ENCODE measurements at regions not wholly inside any gene's neighbourhood (a gene's known extent, or its start where the extent isn't known, plus 50 kb on each side); places are given as distances from the start of the nearest gene placed in this dataset.
A peak's percentile ranks its signal among the peaks of the same experiment; 100 is the strongest.

DNA sequence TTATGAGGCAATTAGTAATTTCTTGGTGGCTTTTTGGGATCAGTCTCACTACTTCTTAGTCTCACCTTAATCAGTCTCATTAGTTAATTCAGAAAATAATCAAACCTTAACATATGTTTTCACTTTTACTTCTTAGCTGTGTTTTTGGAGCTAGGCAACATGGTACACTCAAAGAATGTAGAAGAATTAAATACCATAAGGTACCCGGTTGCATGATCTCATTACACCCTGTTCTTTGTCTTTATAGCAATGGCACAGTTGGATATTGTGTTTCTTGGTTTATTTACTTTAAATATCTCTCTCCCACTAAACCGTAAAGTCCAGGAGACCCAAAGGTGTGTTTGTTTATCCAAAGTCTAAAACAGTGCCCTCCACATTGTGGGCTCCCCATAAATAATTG lies 132.3 kb downstream of the TNFSF18 start:
- TF ChIP-seq, protein P1, sequence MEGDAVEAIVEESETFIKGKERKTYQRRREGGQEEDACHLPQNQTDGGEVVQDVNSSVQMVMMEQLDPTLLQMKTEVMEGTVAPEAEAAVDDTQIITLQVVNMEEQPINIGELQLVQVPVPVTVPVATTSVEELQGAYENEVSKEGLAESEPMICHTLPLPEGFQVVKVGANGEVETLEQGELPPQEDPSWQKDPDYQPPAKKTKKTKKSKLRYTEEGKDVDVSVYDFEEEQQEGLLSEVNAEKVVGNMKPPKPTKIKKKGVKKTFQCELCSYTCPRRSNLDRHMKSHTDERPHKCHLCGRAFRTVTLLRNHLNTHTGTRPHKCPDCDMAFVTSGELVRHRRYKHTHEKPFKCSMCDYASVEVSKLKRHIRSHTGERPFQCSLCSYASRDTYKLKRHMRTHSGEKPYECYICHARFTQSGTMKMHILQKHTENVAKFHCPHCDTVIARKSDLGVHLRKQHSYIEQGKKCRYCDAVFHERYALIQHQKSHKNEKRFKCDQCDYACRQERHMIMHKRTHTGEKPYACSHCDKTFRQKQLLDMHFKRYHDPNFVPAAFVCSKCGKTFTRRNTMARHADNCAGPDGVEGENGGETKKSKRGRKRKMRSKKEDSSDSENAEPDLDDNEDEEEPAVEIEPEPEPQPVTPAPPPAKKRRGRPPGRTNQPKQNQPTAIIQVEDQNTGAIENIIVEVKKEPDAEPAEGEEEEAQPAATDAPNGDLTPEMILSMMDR (IDR thresholded peaks at IDR 0.05; ENCODE audit: low read length, missing control alignments), result no peak
- no peak for DNase-seq (ENCODE audit: low read depth)

DNA sequence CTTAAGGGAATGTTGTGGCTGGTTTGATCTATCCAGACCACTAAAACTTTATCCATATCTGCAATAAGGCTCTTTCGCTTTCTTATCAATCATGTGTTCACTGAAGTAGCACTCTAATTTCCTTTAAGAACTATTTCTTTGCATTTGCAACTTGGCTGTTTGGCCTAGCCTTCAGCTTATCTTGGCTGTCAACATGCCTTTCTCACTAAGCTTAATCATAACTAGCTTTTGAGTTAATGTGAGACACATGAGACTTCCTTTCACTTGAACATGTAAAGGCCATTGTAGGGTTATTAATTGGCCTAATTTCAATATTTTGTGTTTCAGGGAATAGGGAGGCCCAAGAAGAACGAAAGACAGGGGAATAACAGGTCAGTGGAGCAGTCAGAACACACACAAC lies 124.7 kb downstream of the TNFSF18 start:
- no peak overlapping the region for H3K4me3 ChIP-seq (replicated peaks; ENCODE audit: low read depth, low read length)
- TF ChIP-seq, protein P1 (IDR thresholded peaks at IDR 0.05; ENCODE audit: low read length, missing control alignments), result no peak
- no peak for DNase-seq (ENCODE audit: low read depth)

More for the DNA sequence above, 132.3 kb downstream of the TNFSF18 start:
- H3K4me3 ChIP-seq (replicated peaks; ENCODE audit: low read depth, low read length), result no peak overlapping the region

DNA sequence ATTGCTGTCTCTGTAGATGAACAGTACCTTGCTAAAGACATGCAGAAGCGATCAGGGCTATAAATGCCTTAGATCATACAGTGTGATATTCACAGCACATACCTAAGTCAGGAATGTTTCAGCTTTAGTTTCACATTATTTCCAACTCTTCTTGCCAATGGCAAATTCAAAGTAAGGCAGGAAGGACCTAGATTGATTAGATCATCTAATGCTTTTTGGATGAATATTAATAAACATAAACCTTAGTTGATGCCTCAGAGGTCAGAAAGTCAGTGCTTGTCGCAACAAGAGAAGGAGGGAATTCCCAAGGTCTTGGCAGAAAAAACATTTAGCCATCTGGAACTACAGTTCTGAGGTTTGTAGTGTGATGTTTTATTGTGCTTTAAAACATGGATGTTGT lies 122.3 kb downstream of the TNFSF18 start:
- DNase-seq (ENCODE audit: low read depth), result peak; percentile 61
- TF ChIP-seq, protein P1 (IDR thresholded peaks at IDR 0.05; ENCODE audit: low read length, missing control alignments), result no peak
- no peak overlapping the region for H3K4me3 ChIP-seq (replicated peaks; ENCODE audit: low read depth, low read length)

DNA sequence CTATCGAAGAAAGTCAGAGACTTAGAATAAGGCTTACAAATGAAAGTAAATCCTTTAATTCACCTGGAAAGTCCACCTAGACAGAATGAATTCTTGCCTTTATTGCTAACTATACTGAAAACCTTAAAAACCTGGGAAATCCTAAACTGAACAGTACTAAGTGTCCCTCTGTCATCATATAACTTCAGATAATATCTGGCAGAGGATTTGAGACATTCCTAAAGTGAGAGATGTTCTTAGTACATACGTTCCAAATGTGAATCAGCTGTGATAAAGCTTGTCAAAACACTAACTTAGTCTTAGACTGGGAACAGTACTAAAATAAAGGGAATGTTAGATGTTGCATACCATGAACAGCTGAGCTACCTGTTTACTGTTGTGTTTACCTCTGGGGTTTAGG lies 121.7 kb downstream of the TNFSF18 start:
- no peak overlapping the region for H3K4me3 ChIP-seq (replicated peaks; ENCODE audit: low read depth, low read length)
- DNase-seq (ENCODE audit: low read depth), result peak; percentile 55

DNA sequence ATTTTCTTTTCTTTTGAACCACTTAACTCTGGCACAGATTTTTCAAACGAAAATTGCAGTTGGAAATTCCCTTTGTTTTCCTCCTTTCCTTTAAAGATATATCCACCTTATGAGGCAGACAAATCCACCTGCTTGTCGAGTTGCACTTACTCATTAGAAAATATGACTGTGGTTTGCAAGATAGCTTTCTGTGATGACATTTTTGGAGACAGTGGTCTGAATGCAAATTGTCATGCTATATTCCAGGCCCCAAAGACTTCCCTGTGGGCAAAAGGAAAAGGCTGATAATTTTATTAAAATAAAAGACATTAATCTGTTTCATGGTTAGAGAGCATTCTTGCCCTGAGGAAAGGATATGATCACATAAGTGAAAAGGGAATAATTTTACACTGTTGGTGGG lies 120.6 kb downstream of the TNFSF18 start:
- DNase-seq (ENCODE audit: low read depth), result no peak
- no peak overlapping the region for H3K4me3 ChIP-seq (replicated peaks; ENCODE audit: low read depth, low read length)
- TF ChIP-seq, protein P1 (IDR thresholded peaks at IDR 0.05; ENCODE audit: low read length, missing control alignments), result no peak

More for the DNA sequence above, 121.7 kb downstream of the TNFSF18 start:
- TF ChIP-seq, protein P1 (IDR thresholded peaks at IDR 0.05; ENCODE audit: low read length, missing control alignments), result no peak

DNA sequence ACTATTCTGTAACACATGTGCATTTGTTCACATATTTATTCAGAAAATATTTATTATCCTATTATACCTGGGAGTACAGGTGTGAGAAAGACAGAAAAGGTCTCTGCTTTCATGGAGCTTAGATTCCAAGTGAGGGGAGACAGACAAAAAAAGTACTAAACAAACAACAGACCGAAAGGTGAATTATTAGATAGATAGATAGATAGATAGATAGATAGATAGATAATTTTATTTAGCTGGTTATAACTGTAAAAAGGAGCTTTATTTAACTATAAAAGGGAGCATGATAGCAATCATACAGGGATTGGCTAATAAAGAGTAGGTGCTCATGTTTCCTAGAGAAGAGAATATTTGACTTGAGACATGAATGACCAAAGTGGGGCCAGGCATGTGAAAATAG lies 119.4 kb downstream of the TNFSF18 start:
- no peak for DNase-seq (ENCODE audit: low read depth)
- TF ChIP-seq, protein P1 (IDR thresholded peaks at IDR 0.05; ENCODE audit: low read length, missing control alignments), result no peak
- H3K4me3 ChIP-seq (replicated peaks; ENCODE audit: low read depth, low read length), result no peak overlapping the region

DNA sequence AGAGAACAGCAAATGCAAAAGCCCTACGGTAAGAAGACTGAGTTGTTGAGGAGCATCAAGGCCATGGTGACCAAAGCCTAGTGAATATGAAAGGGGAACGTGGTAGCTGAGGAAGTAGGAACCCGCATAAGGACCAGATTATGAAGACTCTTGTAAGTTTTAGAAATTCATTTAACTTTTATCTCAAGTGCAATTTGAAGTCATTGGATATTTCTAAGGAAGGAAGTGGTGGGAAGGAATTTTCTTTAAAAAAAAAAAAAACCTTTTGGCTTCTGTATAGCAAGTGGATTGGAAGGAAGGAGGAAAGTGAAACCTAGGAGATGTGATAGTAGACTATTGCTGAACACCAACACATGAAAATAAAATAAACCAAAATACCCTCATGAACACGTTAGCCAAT lies 119.0 kb downstream of the TNFSF18 start:
- DNase-seq (ENCODE audit: low read depth), result no peak
- no peak overlapping the region for H3K4me3 ChIP-seq (replicated peaks; ENCODE audit: low read depth, low read length)
- TF ChIP-seq, protein P1 (IDR thresholded peaks at IDR 0.05; ENCODE audit: low read length, missing control alignments), result no peak
